ENCODE measurements at regions not wholly inside any gene's neighbourhood (a gene's known extent, or its start where the extent isn't known, plus 50 kb on each side); places are given as distances from the start of the nearest gene placed in this dataset.
"Not testable (repeated sequence)": the region's sequence is repeated elsewhere in the genome, so short reads cannot be mapped to it uniquely, and the experiment has no call there.

DNA sequence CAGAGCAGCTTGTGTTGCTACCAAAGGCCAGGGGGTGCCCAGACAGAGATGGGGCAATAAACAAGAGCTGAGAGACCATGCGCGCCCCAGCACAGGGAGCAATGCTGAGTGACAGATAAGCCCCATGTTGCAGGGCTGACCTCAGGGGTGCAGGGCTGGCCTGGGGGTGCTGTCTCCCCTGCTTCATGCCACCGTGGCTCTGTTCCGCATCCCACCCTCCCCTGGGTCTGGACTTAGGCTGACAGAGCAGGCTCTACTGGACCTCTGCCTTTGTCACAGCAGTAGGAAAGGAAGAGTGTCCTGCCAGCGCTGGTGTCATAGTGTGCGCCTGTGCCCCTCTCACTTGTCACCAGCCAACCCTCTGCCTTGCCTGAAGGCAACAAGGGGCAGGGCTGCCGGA is 67.4 kb upstream of the IQSEC1 start:
- no peak for TF ChIP-seq CTCF (conservative IDR thresholded peaks at IDR 0.05; ENCODE audit: low read depth, low read length)
- no peak overlapping the region for H3K4me3 ChIP-seq (ENCODE audit: low read depth, low read length)
- no peak for DNase-seq (ENCODE audit: low read depth)

DNA sequence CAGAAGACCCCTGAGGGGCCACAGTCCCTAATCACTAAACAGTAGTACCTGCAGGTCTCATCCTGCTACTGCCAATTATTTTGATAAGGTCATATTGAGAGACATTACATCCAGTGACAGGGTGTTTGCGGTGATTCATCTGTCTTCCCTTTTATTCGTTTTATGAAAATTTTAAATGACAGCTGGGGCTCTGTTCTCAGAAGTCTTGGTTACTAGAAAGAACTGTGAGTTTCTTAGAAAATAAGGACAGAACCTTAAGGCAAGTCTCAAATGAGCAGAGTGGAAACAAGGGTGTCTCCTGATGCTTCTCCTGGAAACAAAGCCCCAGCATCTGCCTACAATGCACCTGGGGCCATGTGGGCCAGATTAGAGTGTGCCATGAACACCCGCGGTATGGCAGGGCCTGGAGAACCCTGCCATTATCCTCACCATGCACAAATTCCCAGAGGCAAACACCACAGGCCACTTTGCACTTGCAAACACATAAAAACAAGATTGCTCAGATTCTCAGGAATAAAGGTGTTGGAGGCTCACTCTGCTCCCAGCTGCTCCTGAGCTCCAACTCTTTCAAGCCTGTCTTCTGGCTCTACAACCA is 66.3 kb upstream of the IQSEC1 start:
- H3K4me3 ChIP-seq (ENCODE audit: low read depth, low read length): no peak overlapping the region
- no peak for TF ChIP-seq CTCF (conservative IDR thresholded peaks at IDR 0.05; ENCODE audit: low read depth, low read length)
- no peak for DNase-seq (ENCODE audit: low read depth)

- no peak for TF ChIP-seq CTCF (conservative IDR thresholded peaks at IDR 0.05; ENCODE audit: low read depth, low read length)
- DNase-seq (ENCODE audit: low read depth): no peak
- H3K4me3 ChIP-seq (ENCODE audit: low read depth, low read length): no peak overlapping the region
These were observed 65.6 kb upstream of the IQSEC1 start for GRCh38 chr3:13138833-13139145.

DNA sequence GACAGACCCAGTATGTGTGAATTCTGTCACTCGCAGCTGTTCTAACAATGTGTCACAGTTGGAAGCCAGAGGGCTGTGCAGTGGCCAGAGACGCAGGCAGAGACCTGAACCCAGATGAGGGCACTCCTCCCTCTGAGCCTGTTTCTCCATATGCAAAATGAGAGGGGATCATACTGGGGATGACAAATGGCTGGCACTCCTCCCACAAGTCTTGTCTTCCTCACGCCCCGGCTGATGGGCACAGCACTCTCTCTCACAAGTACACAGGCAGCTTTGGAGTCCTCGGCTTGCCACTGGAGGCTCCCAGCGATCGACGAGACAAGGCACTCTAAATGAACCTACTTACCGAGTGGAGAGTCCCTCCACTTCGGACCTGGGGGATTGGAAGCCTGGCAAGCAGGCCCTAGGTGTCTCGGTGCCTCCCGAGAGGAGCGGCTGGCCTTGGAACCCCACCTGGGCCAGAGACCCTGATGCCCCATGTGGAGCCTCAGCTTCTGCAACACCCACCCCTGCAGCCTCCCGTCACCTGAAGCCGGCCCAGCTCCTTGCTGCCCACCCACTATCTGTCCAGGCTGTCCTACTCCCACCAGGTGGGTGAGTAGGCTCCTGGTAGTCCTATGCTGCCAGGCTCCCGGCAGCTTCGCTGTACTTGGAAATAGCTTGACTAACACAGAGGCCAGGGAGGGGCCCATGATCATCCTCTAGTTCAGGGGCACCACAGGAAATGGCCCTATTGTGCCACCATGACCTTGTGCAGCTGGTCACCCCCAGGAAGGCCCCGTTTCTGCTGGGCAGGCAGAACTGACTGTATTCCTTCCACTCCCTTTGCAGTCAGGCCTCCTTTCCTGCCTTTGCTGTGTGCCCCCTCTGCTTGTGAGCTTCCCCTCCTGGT is 65.0 kb upstream of the IQSEC1 start:
- no peak overlapping the region for H3K4me3 ChIP-seq (ENCODE audit: low read depth, low read length)
- no peak for DNase-seq (ENCODE audit: low read depth)
- no peak for TF ChIP-seq CTCF (conservative IDR thresholded peaks at IDR 0.05; ENCODE audit: low read depth, low read length)

DNA sequence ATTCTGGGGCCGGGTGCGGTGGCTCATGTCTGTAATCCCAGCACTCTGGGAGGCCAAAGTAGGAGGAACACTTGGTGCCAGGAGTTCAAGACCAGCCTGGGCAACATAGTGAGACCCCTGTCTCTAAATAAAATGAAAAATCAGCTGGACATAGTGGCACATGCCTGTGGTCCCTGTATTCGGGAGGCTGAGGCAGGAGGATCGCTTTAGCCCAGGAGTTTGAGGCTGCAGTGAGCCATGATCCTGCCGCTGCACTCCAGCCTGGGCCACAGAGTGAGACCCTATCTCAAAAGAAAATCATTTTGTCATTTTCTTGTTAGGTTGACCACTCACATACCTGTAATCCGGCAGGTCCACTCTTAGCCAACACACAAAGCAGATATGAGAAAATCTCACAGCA is 63.6 kb upstream of the IQSEC1 start:
- DNase-seq (ENCODE audit: low read depth); H3K4me3 ChIP-seq (ENCODE audit: low read depth, low read length): not testable (repeated sequence)

DNA sequence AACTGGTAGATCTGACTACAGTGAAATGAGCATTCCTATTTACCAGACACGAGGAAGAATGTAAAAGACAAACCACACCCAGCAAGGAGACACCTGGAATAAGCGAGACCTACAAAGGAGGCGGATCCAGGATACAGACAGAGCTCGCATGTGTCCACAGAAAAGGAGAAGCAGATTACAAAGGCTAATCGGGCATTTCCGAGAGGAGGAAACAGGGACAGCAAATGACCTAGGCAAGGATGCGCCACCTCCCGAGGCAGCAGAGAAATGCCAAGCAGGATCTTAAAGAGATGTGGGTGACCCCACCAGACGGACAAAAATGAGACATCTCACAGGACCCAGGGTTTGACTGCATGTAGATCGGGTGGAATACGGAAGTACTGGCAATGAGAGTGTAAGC is 63.2 kb upstream of the IQSEC1 start:
- no peak overlapping the region for H3K4me3 ChIP-seq (ENCODE audit: low read depth, low read length)
- no peak for TF ChIP-seq CTCF (conservative IDR thresholded peaks at IDR 0.05; ENCODE audit: low read depth, low read length)
- DNase-seq (ENCODE audit: low read depth): no peak

DNA sequence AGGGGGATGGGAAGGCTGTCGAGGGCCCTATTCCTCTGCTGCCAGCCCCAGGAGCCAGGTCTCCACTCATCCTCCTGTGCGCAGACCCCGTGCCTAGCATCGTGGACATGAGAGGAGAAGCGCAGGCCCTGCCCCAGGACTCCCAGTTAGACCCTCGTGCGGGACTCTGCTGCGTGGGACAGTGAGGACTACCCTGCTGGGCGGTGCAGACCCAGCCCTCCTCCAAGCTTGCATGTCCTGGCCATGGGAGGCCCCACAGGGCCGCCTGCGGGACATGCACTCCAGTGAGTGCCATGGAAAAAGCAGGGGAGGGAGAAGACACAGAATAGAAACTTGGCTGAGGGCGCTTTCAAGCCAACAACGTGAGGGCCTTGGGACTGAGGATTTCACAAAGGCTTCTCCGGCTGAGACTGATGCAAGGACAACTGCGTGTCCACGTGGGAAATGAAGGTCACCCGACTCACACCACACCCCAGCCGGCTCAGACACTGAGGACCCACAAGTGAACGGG is 62.6 kb upstream of the IQSEC1 start:
- no peak for DNase-seq (ENCODE audit: low read depth)
- no peak for TF ChIP-seq CTCF (conservative IDR thresholded peaks at IDR 0.05; ENCODE audit: low read depth, low read length)
- no peak overlapping the region for H3K4me3 ChIP-seq (ENCODE audit: low read depth, low read length)
